ENCODE measurements at regions not wholly inside any gene's neighbourhood (a gene's known extent, or its start where the extent isn't known, plus 50 kb on each side); places are given as distances from the start of the nearest gene placed in this dataset.

DNA sequence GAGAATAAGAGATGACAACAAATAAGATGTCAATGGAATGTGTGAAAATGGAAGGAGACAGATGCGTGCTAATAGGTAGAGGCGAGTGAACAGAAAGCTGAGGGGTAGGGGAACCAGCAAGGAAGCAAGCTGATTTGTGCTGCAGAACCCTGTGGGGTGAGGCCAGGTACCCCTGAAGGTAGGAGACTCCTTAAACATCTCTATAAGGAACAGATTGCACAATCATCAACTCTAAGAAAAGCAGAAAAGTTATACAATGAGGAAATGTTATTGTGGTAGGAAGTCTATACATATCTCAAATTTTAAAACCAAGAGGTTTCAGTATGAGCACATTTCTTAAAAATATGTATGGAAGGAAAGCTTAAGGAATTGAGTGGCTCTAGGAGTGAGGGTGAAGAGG lies 315.0 kb upstream of the TPM1 start:
- TF ChIP-seq, protein P1, sequence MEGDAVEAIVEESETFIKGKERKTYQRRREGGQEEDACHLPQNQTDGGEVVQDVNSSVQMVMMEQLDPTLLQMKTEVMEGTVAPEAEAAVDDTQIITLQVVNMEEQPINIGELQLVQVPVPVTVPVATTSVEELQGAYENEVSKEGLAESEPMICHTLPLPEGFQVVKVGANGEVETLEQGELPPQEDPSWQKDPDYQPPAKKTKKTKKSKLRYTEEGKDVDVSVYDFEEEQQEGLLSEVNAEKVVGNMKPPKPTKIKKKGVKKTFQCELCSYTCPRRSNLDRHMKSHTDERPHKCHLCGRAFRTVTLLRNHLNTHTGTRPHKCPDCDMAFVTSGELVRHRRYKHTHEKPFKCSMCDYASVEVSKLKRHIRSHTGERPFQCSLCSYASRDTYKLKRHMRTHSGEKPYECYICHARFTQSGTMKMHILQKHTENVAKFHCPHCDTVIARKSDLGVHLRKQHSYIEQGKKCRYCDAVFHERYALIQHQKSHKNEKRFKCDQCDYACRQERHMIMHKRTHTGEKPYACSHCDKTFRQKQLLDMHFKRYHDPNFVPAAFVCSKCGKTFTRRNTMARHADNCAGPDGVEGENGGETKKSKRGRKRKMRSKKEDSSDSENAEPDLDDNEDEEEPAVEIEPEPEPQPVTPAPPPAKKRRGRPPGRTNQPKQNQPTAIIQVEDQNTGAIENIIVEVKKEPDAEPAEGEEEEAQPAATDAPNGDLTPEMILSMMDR (conservative IDR thresholded peaks at IDR 0.05) = no peak
- TF ChIP-seq EZH2 (IDR thresholded peaks at IDR 0.05; ENCODE audit: low read depth) = no peak
